ENCODE measurements at regions not wholly inside any gene's neighbourhood (a gene's known extent, or its start where the extent isn't known, plus 50 kb on each side); places are given as distances from the start of the nearest gene placed in this dataset.

DNA sequence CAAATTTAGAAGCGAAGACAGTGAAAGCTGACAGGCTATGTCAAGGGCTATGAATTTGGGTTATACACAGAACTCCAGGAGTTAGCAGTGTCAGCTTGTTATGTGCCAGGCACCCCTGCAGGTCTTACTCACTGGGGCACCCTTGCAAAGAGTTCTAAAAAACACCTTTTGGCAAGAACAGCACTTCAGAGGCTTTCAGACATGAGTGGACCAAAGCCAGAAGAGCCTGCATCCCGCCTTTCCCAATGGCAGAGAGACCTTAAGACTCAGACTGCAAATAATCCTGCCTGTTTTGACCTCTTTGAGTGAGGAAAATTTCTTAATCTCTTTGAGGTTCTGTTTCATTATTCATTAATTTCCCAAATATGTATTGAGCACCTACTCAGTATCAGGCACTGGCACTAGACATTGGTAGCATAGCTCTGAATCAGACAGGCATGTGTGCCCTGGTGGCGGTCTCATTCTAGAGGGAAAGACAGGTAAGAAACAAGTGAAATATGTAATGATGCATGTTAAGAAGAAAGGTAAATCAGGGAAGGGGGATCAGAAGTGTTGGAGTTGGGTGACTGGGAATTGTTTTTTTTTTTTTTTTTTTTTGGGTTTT, 280.0 kb downstream of the KBTBD8 start:
- TF ChIP-seq, protein P1, sequence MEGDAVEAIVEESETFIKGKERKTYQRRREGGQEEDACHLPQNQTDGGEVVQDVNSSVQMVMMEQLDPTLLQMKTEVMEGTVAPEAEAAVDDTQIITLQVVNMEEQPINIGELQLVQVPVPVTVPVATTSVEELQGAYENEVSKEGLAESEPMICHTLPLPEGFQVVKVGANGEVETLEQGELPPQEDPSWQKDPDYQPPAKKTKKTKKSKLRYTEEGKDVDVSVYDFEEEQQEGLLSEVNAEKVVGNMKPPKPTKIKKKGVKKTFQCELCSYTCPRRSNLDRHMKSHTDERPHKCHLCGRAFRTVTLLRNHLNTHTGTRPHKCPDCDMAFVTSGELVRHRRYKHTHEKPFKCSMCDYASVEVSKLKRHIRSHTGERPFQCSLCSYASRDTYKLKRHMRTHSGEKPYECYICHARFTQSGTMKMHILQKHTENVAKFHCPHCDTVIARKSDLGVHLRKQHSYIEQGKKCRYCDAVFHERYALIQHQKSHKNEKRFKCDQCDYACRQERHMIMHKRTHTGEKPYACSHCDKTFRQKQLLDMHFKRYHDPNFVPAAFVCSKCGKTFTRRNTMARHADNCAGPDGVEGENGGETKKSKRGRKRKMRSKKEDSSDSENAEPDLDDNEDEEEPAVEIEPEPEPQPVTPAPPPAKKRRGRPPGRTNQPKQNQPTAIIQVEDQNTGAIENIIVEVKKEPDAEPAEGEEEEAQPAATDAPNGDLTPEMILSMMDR (conservative IDR thresholded peaks at IDR 0.05; ENCODE audit: low read length) = no peak
- no peak for TF ChIP-seq EZH2phosphoT487 (IDR thresholded peaks at IDR 0.05; ENCODE audit: borderline replicate concordance)
- H3K4me3 ChIP-seq (ENCODE audit: low read length, poor library complexity, severe bottlenecking) = no peak overlapping the region

DNA sequence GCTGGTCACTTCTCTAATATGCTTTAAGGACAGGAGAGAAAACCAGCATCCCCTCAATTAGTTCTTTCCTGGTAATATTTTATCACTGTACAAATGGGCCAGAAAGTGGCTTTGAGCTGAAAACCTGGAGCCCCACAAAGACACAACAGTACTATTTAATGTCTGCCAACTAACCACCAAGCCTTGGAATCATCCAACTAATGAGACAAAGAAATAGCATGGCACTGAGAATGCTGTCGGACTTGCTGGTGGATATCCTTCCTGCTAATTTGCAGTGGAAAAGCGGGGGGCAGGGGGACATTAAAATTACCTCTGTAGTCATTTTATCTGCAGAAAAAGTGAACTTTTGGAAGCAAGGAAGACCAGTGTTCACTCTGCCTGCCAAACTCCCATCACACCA, 288.5 kb downstream of the KBTBD8 start:
- TF ChIP-seq, protein P1 (conservative IDR thresholded peaks at IDR 0.05; ENCODE audit: low read length) = no peak
- no peak for TF ChIP-seq EZH2phosphoT487 (IDR thresholded peaks at IDR 0.05; ENCODE audit: borderline replicate concordance)
- H3K4me3 ChIP-seq (ENCODE audit: low read length, poor library complexity, severe bottlenecking) = no peak overlapping the region
- no peaks in the 10 kb centered on the region for H3K36me3 ChIP-seq (ENCODE audit: insufficient read depth, low read length)
- no peaks in the 10 kb centered on the region for H3F3A ChIP-seq (ENCODE audit: low read depth)
- H3K9me2 ChIP-seq (replicated peaks; ENCODE audit: low read depth, low read length) = no peaks in the 10 kb centered on the region
- no peak overlapping the region for H3K9ac ChIP-seq (ENCODE audit: low read depth, low read length, poor library complexity, severe bottlenecking)
- no peaks in the 10 kb centered on the region for H3K27me3 ChIP-seq (ENCODE audit: insufficient read depth, low read length, poor library complexity, severe bottlenecking)
- no peak overlapping the region for H3K4me2 ChIP-seq (ENCODE audit: low read depth, low read length, poor library complexity, severe bottlenecking)
- no peaks in the 10 kb centered on the region for H3K4me1 ChIP-seq (ENCODE audit: insufficient read depth, low read length, poor library complexity, severe bottlenecking)
- H3K79me2 ChIP-seq (ENCODE audit: insufficient read depth, low read length) = no peaks in the 10 kb centered on the region
- no peaks in the 10 kb centered on the region for H4K20me1 ChIP-seq (ENCODE audit: insufficient read depth, low read length, poor library complexity, severe bottlenecking)
- H2AFZ ChIP-seq (ENCODE audit: low read length) = no peak overlapping the region
- H3K9me3 ChIP-seq (ENCODE audit: insufficient read depth, low read depth, low read length) = no peaks in the 10 kb centered on the region; the same call in 1 of the 2 replicates

More for the DNA sequence above, 280.0 kb downstream of the KBTBD8 start:
- H3K79me2 ChIP-seq (ENCODE audit: insufficient read depth, low read length) = no peaks in the 10 kb centered on the region
- H2AFZ ChIP-seq (ENCODE audit: low read length) = no peak overlapping the region
- no peak overlapping the region for H3K4me2 ChIP-seq (ENCODE audit: low read depth, low read length, poor library complexity, severe bottlenecking)
- no peaks in the 10 kb centered on the region for H3K4me1 ChIP-seq (ENCODE audit: insufficient read depth, low read length, poor library complexity, severe bottlenecking)
- no peak overlapping the region for H3K9ac ChIP-seq (ENCODE audit: low read depth, low read length, poor library complexity, severe bottlenecking)
- H3K36me3 ChIP-seq (ENCODE audit: insufficient read depth, low read length) = no peaks in the 10 kb centered on the region
- no peaks in the 10 kb centered on the region; the same call in 1 of the 2 replicates for H3K9me3 ChIP-seq (ENCODE audit: insufficient read depth, low read depth, low read length)
- no peaks in the 10 kb centered on the region for H3K9me2 ChIP-seq (replicated peaks; ENCODE audit: low read depth, low read length)
- no peaks in the 10 kb centered on the region for H3K27me3 ChIP-seq (ENCODE audit: insufficient read depth, low read length, poor library complexity, severe bottlenecking)
- H3F3A ChIP-seq (ENCODE audit: low read depth) = no peaks in the 10 kb centered on the region
- no peaks in the 10 kb centered on the region for H4K20me1 ChIP-seq (ENCODE audit: insufficient read depth, low read length, poor library complexity, severe bottlenecking)

DNA sequence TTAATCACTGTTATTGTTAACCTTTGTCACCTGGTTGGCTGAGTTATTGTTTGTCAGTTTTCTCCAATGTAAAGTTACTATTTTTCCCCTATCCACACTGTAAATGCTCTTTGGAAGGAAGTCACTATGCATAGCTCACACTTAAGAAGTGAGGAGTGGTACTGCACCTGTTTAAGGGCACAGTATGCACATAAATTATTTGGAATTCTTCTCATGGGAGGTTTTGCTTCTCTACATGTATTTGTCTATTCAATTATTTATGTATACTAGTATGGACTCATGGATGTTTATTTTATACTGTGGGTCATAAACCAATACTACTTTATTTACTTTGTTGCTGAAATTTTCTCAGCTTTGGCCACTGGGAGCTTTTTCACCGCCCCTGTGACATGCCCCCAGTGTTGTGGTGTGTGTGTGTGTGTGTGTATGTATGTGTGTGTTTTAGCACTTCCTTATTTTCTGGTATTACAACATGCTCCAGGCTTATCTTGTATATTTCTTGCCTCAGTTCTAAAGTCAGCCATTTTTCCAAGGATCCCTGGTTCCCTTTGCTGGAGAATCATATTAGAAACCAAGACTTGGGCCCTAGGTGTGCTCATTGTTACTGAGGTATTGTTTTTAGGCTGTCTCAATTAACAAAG, 290.5 kb downstream of the KBTBD8 start:
- Histone ChIP-seq H2AFZ (ENCODE audit: low read length) (no peak overlapping the region), H3K4me2 (ENCODE audit: low read depth, low read length, poor library complexity, severe bottlenecking) (no peak overlapping the region), H3K4me1 (ENCODE audit: insufficient read depth, low read length, poor library complexity, severe bottlenecking) (no peaks in the 10 kb centered on the region), H3F3A (ENCODE audit: low read depth) (no peaks in the 10 kb centered on the region), H3K9me3 (ENCODE audit: insufficient read depth, low read depth, low read length) (no peaks in the 10 kb centered on the region), H3K9ac (ENCODE audit: low read depth, low read length, poor library complexity, severe bottlenecking) (no peak overlapping the region), H3K27me3 (ENCODE audit: insufficient read depth, low read length, poor library complexity, severe bottlenecking) (no peaks in the 10 kb centered on the region), H4K20me1 (ENCODE audit: insufficient read depth, low read length, poor library complexity, severe bottlenecking) (no peaks in the 10 kb centered on the region), H3K79me2 (ENCODE audit: insufficient read depth, low read length) (no peaks in the 10 kb centered on the region), H3K36me3 (ENCODE audit: insufficient read depth, low read length) (no peaks in the 10 kb centered on the region), H3K4me3 (ENCODE audit: low read length, poor library complexity, severe bottlenecking) (no peak overlapping the region), H3K9me2 (replicated peaks; ENCODE audit: low read depth, low read length) (no peaks in the 10 kb centered on the region)
- TF ChIP-seq, protein P1 (conservative IDR thresholded peaks at IDR 0.05; ENCODE audit: low read length) = no peak
- no peak for TF ChIP-seq EZH2phosphoT487 (IDR thresholded peaks at IDR 0.05; ENCODE audit: borderline replicate concordance)
